Parathyroid adenoma (tissue), 2 donors: ENCODE measurements at regions not wholly inside any gene's neighbourhood (a gene's known extent, or its start where the extent isn't known, plus 50 kb on each side); places are given as distances from the start of the nearest gene placed in this dataset.
A peak's percentile ranks its signal among the peaks of the same experiment; 100 is the strongest.

Source experiments
- H2AFZ ChIP-seq: fragments of 300-600 bp; sonication (generic); one replicate; pipeline ENCODE4 v1.7.0; 2017; ENCODE audit warnings: antibody characterized with exemption, mild to moderate bottlenecking
- H3K27ac ChIP-seq: fragments of 300-600 bp; sonication (generic); one replicate; pipeline ENCODE4 v1.7.0; 2017
- H3K27me3 ChIP-seq: fragments of 300-600 bp; sonication (generic); one replicate; pipeline ENCODE4 v1.7.0; 2017; ENCODE audit warnings: low read length; ENCODE audit not compliant: control insufficient read depth, insufficient read depth
- H3K36me3 ChIP-seq: fragments of 300-600 bp; sonication (generic); one replicate; pipeline ENCODE4 v1.7.0; 2017; ENCODE audit warnings: low read length; ENCODE audit not compliant: control insufficient read depth, insufficient read depth
- H3K4me1 ChIP-seq: fragments of 300-600 bp; sonication (generic); one replicate; pipeline ENCODE4 v1.7.0; 2017; ENCODE audit warnings: control low read depth
- H3K4me2 ChIP-seq: fragments of 300-600 bp; sonication (generic); one replicate; pipeline ENCODE4 v1.7.0; 2017; ENCODE audit warnings: low read length
- H3K4me3 ChIP-seq: fragments of 300-600 bp; sonication (generic); one replicate; pipeline ENCODE4 v1.7.0; 2017; ENCODE audit warnings: low read depth, low read length
- H3K79me2 ChIP-seq: fragments of 300-600 bp; sonication (generic); one replicate; pipeline ENCODE4 v1.7.0; 2017; ENCODE audit warnings: control low read depth
- H3K9ac ChIP-seq: fragments of 300-600 bp; sonication (generic); one replicate; pipeline ENCODE4 v1.7.0; 2017; ENCODE audit warnings: mild to moderate bottlenecking
- H3K9me3 ChIP-seq: fragments of 300-600 bp; sonication (generic); one replicate; pipeline ENCODE4 v1.7.0; 2017; ENCODE audit warnings: low read length; ENCODE audit not compliant: control insufficient read depth
- CTCF ChIP-seq: fragments of 300-600 bp; sonication (generic); IDR thresholded peaks from one replicate; pipeline ENCODE4 v1.7.0; 2017; ENCODE audit warnings: antibody characterized with exemption, mild to moderate bottlenecking
- donor health status: primary hyperparathyroidism.

- TF ChIP-seq CTCF: peak; percentile 72
- Histone ChIP-seq H3K27me3 (no peaks in the 10 kb centered on the region), H3K27ac (no peak overlapping the region)
These were observed 50.6 kb upstream of the UQCRFS1 start for GRCh38 chr19:29263305-29264135.

GRCh38 chr19:29264897-29265296, 51.9 kb upstream of the UQCRFS1 start:
- Histone ChIP-seq H3K27me3 (no peaks in the 10 kb centered on the region), H3K4me3 (no peak overlapping the region), H3K9me3 (no peaks in the 10 kb centered on the region), H3K4me1 (no peaks in the 10 kb centered on the region), H3K79me2 (no peaks in the 10 kb centered on the region), H3K27ac (no peak overlapping the region), H3K4me2 (no peak overlapping the region), H3K9ac (no peak overlapping the region), H3K36me3 (no peaks in the 10 kb centered on the region), H2AFZ (no peak overlapping the region)
- no peak for TF ChIP-seq CTCF

More at GRCh38 chr19:29263305-29264135, 50.6 kb upstream of the UQCRFS1 start:
- H2AFZ ChIP-seq: no peak overlapping the region
- H3K9ac ChIP-seq: no peak overlapping the region
- no peaks in the 10 kb centered on the region for H3K9me3 ChIP-seq
- no peaks in the 10 kb centered on the region for H3K36me3 ChIP-seq
- no peak overlapping the region for H3K4me2 ChIP-seq
- H3K79me2 ChIP-seq: no peaks in the 10 kb centered on the region
- H3K4me1 ChIP-seq: no peaks in the 10 kb centered on the region
- H3K4me3 ChIP-seq: no peak overlapping the region

- no peaks in the 10 kb centered on the region for H3K27me3 ChIP-seq
- H3K9me3 ChIP-seq: no peaks in the 10 kb centered on the region
- no peak overlapping the region for H3K9ac ChIP-seq
- no peak for TF ChIP-seq CTCF
- no peak overlapping the region for H3K27ac ChIP-seq
- H3K79me2 ChIP-seq: no peaks in the 10 kb centered on the region
- H2AFZ ChIP-seq: no peak overlapping the region
- H3K4me1 ChIP-seq: no peaks in the 10 kb centered on the region
- no peak overlapping the region for H3K4me3 ChIP-seq
- H3K4me2 ChIP-seq: no peak overlapping the region
- H3K36me3 ChIP-seq: no peaks in the 10 kb centered on the region
These were observed 52.5 kb upstream of the UQCRFS1 start for GRCh38 chr19:29265436-29265835.

- no peak for TF ChIP-seq CTCF
- Histone ChIP-seq H3K4me1 (no peaks in the 10 kb centered on the region), H3K79me2 (no peaks in the 10 kb centered on the region), H3K4me2 (no peak overlapping the region), H3K9me3 (no peaks in the 10 kb centered on the region), H2AFZ (no peak overlapping the region), H3K9ac (no peak overlapping the region), H3K36me3 (no peaks in the 10 kb centered on the region), H3K4me3 (no peak overlapping the region), H3K27me3 (no peaks in the 10 kb centered on the region), H3K27ac (no peak overlapping the region)
These were observed 53.0 kb upstream of the UQCRFS1 start for GRCh38 chr19:29266001-29266400.

GRCh38 chr19:29266603-29267002, 53.7 kb upstream of the UQCRFS1 start:
- no peak overlapping the region for H3K4me2 ChIP-seq
- TF ChIP-seq CTCF: no peak
- H3K9ac ChIP-seq: no peak overlapping the region
- no peaks in the 10 kb centered on the region for H3K36me3 ChIP-seq
- H3K4me1 ChIP-seq: no peaks in the 10 kb centered on the region
- no peaks in the 10 kb centered on the region for H3K27me3 ChIP-seq
- no peak overlapping the region for H2AFZ ChIP-seq
- H3K4me3 ChIP-seq: no peak overlapping the region
- H3K9me3 ChIP-seq: no peaks in the 10 kb centered on the region
- H3K27ac ChIP-seq: no peak overlapping the region
- no peaks in the 10 kb centered on the region for H3K79me2 ChIP-seq
